Panc1 (cell line): ENCODE measurements at regions not wholly inside any gene's neighbourhood (a gene's known extent, or its start where the extent isn't known, plus 50 kb on each side); places are given as distances from the start of the nearest gene placed in this dataset.
"Not testable (repeated sequence)": the region's sequence is repeated elsewhere in the genome, so short reads cannot be mapped to it uniquely, and the experiment has no call there.

ENCODE experiments used
- ATAC-seq: fragments of 200-7000 bp; cut with Tn5 transposase; 2 replicates; pipeline ENCODE4 v1.9.1; 2020; ENCODE audit warnings: mild to moderate bottlenecking, moderate library complexity
- BruUV-seq: library from RNA; stranded (reverse); fragments of 400-500 nt; replicated peaks from 2 replicates; lab custom pipeline; 2021; lab: Mats Ljungman, UMichigan
- CTCF ChIA-PET: fragments of 300-600 bp; sonication (Branson Sonifier 250); formaldehyde crosslinking; loops from one replicate; lab custom pipeline; 2022; ENCODE audit warnings: antibody characterized with exemption; lab: Charles Lee
- POLR2A ChIA-PET: fragments of 300-600 bp; sonication (Branson Sonifier 250); formaldehyde crosslinking; loops from one replicate; lab custom pipeline; 2022; ENCODE audit warnings: antibody characterized with exemption; lab: Charles Lee
- DNase-seq: peaks from one replicate; pipeline ENCODE4 v3.0.0-alpha.2; 2010; ENCODE audit warnings: low read depth, low spot score
- H3K27ac ChIP-seq: 2 replicates; pipeline ENCODE4 v1.5.1; 2011; ENCODE audit warnings: mild to moderate bottlenecking, low read length, inconsistent platforms
- H3K27me3 ChIP-seq: fragments of 200-500 bp; sonication (Bioruptor generic); 2 replicates; pipeline ENCODE4 v1.6.0; 2014; ENCODE audit warnings: low read length, inconsistent platforms; ENCODE audit not compliant: control insufficient read depth, insufficient read depth
- H3K36me3 ChIP-seq: fragments of 200-500 bp; sonication (Bioruptor generic); 2 replicates; pipeline ENCODE4 v1.5.1; 2014; ENCODE audit warnings: inconsistent platforms, mild to moderate bottlenecking, low read length, moderate library complexity; ENCODE audit not compliant: control insufficient read depth, insufficient read depth
- H3K4me1 ChIP-seq: 2 replicates; pipeline ENCODE4 v1.5.1; 2011; ENCODE audit warnings: inconsistent platforms, mild to moderate bottlenecking, low read length, moderate library complexity; ENCODE audit not compliant: control insufficient read depth, insufficient read depth
- H3K4me3 ChIP-seq, 2 experiments: 2 replicates each; pipeline ENCODE4 v1.5.1; 2011 to 2012; ENCODE audit warnings: low read depth in 2 of 2, low read length in 2 of 2, mild to moderate bottlenecking in 2 of 2, inconsistent platforms in 1 of 2, moderate library complexity in 1 of 2
- H3K9me3 ChIP-seq: fragments of 200-500 bp; sonication (Bioruptor generic); 2 replicates; pipeline ENCODE4 v1.5.1; 2014; ENCODE audit warnings: low read depth, mild to moderate bottlenecking, inconsistent platforms, low read length, moderate library complexity; ENCODE audit not compliant: control insufficient read depth, insufficient read depth
- POLR2AphosphoS5 ChIP-seq: IDR thresholded peaks from 2 replicates; pipeline ENCODE4 v1.6.1; 2012; ENCODE audit warnings: mild to moderate bottlenecking, low read depth, low read length, moderate library complexity
- SIN3A ChIP-seq: IDR thresholded peaks from 2 replicates; pipeline ENCODE4 v1.6.1; 2012; ENCODE audit warnings: low read depth, mild to moderate bottlenecking, low read length, moderate library complexity, borderline replicate concordance; ENCODE audit not compliant: insufficient read depth
- TCF7L2 ChIP-seq: IDR thresholded peaks from 2 replicates; pipeline ENCODE4 v1.6.1; 2011; ENCODE audit warnings: mild to moderate bottlenecking, low read depth, low read length, inconsistent platforms
- in situ Hi-C: cut with HindIII; loops from 2 replicates; pipeline ENCODE4 v1.10.0; 2016; ENCODE audit warnings: low sequenced_read_pairs, low pct_unique_long_range_greater_than_20kb
- intact Hi-C: fragments of 100-400 bp; cut with micrococcal nuclease; formaldehyde crosslinking; loops from one replicate; pipeline ENCODE4 v1.10.0; 2022; ENCODE audit not compliant: unreplicated experiment
- TF ChIP-seq, protein P1 (sequence below): fragments of 450-650 bp; IDR thresholded peaks from 2 replicates; pipeline ENCODE4 v1.5.1; 2017; ENCODE audit warnings: mild to moderate bottlenecking
- TF ChIP-seq, protein P2 (sequence below), 2 experiments: IDR thresholded peaks; 2 replicates each; pipeline ENCODE4 v1.6.1; 2011 to 2012; ENCODE audit warnings: low read depth in 2 of 2, control low read depth in 1 of 2, low read length in 1 of 2, mild to moderate bottlenecking in 1 of 2, moderate library complexity in 1 of 2; ENCODE audit not compliant: insufficient read depth in 1 of 2

DNA sequence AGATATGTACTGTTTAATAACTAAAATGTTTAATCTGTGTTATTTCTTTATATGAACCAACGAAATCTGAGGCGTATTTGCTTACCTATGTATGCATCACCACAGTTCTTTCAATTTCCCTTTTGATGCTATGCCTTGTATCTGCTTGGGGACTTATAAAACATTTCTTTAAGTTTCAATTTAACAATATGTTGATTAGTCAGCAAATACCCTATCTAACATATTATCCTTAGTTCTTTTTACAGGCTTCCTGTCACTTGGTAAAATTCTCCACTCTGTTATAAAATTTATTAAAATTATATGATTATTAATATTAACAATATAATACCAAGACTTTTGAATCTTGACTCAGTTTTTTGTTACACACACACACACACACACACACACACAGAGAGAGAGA, 174.3 kb downstream of the CPS1 start:
- BruUV-seq = no TSS peak
- Histone ChIP-seq H3K36me3 (no peaks in the 10 kb centered on the region), H3K4me3 (no peak overlapping the region), H3K4me1 (no peaks in the 10 kb centered on the region), H3K9me3 (no peaks in the 10 kb centered on the region), H3K27me3 (no peaks in the 10 kb centered on the region), H3K27ac (no peak overlapping the region)
- in situ Hi-C loops = no loop called here
- ChIA-PET POLR2A (no interaction called here), CTCF (interaction anchor here (0.6 kb wide), 1 partner anchor 25 kb away, joined by 4 read pairs; no protein-coding TSS in a partner anchor)
- intact Hi-C loops = no loop called here
- DNase-seq (no peak), ATAC-seq (no peak)
- TF ChIP-seq SIN3A = no peak
- TF ChIP-seq, protein P1, sequence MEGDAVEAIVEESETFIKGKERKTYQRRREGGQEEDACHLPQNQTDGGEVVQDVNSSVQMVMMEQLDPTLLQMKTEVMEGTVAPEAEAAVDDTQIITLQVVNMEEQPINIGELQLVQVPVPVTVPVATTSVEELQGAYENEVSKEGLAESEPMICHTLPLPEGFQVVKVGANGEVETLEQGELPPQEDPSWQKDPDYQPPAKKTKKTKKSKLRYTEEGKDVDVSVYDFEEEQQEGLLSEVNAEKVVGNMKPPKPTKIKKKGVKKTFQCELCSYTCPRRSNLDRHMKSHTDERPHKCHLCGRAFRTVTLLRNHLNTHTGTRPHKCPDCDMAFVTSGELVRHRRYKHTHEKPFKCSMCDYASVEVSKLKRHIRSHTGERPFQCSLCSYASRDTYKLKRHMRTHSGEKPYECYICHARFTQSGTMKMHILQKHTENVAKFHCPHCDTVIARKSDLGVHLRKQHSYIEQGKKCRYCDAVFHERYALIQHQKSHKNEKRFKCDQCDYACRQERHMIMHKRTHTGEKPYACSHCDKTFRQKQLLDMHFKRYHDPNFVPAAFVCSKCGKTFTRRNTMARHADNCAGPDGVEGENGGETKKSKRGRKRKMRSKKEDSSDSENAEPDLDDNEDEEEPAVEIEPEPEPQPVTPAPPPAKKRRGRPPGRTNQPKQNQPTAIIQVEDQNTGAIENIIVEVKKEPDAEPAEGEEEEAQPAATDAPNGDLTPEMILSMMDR = no peak
- no peak for TF ChIP-seq TCF7L2
- TF ChIP-seq, protein P2, sequence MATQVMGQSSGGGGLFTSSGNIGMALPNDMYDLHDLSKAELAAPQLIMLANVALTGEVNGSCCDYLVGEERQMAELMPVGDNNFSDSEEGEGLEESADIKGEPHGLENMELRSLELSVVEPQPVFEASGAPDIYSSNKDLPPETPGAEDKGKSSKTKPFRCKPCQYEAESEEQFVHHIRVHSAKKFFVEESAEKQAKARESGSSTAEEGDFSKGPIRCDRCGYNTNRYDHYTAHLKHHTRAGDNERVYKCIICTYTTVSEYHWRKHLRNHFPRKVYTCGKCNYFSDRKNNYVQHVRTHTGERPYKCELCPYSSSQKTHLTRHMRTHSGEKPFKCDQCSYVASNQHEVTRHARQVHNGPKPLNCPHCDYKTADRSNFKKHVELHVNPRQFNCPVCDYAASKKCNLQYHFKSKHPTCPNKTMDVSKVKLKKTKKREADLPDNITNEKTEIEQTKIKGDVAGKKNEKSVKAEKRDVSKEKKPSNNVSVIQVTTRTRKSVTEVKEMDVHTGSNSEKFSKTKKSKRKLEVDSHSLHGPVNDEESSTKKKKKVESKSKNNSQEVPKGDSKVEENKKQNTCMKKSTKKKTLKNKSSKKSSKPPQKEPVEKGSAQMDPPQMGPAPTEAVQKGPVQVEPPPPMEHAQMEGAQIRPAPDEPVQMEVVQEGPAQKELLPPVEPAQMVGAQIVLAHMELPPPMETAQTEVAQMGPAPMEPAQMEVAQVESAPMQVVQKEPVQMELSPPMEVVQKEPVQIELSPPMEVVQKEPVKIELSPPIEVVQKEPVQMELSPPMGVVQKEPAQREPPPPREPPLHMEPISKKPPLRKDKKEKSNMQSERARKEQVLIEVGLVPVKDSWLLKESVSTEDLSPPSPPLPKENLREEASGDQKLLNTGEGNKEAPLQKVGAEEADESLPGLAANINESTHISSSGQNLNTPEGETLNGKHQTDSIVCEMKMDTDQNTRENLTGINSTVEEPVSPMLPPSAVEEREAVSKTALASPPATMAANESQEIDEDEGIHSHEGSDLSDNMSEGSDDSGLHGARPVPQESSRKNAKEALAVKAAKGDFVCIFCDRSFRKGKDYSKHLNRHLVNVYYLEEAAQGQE (IDR thresholded peaks at IDR 0.05; ENCODE audit: insufficient read depth in 1 of 2, low read depth in 2 of 2, low read length in 1 of 2) = no peak
- TF ChIP-seq POLR2AphosphoS5 = no peak

DNA sequence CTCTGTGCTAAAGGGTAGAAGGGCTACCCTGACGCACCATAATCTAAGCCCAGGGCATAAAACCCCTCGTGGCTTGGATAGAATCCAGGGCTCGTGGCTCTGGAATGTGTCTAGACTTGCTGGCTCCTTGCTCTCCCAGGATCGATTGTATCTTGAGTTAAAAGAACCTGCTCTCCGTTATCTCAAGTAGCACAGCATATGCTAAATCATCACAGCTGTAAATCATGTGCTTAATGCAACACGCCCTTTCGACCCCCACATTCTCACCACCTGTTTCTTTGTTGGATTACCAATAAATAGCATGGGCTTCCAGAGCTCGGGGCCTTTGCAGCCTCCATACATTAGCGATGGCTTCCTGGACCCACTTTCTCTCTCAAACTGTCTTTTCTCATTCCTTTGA, 190.4 kb downstream of the CPS1 start:
- H3K4me3 ChIP-seq, BruUV-seq, intact Hi-C loops, CTCF ChIA-PET, POLR2A ChIA-PET, in situ Hi-C loops, H3K27me3 ChIP-seq, H3K27ac ChIP-seq, H3K9me3 ChIP-seq, DNase-seq, H3K36me3 ChIP-seq, H3K4me1 ChIP-seq, ATAC-seq: not testable (repeated sequence)

DNA sequence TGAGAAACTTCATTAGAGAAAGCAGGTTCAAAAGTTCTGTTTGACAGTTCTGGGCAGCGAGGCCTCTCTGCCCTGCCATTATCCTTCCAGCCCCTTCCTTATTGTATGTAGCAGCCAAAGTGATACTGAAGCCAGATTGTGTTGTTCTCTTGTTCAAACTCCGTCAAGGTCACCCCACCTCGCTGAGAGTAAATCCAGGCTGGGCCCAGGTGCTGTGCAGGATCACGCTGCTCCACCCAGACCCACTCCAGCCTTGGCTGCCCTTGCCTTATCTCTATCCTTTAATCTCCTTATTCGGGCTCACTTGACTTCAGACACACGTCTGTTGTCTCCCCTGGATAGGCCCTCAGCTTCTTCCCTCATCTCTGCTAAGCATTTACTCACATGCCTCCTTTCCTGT, 196.1 kb downstream of the CPS1 start:
- intact Hi-C loops = no loop called here
- BruUV-seq = no TSS peak
- Histone ChIP-seq H3K27me3 (no peaks in the 10 kb centered on the region), H3K36me3 (no peaks in the 10 kb centered on the region), H3K9me3 (no peaks in the 10 kb centered on the region), H3K27ac (no peak overlapping the region), H3K4me1 (no peaks in the 10 kb centered on the region), H3K4me3 (no peak overlapping the region)
- DNase-seq = no peak
- no peak for ATAC-seq
- ChIA-PET POLR2A (no interaction called here), CTCF (no interaction called here)
- in situ Hi-C loops = no loop called here
- TF ChIP-seq, protein P2 (IDR thresholded peaks at IDR 0.05; ENCODE audit: insufficient read depth in 1 of 2, low read depth in 2 of 2, low read length in 1 of 2) = no peak
- TF ChIP-seq POLR2AphosphoS5 (no peak), SIN3A (no peak), TCF7L2 (no peak)
- TF ChIP-seq, protein P1 = no peak
